ENCODE measurements at regions not wholly inside any gene's neighbourhood (a gene's known extent, or its start where the extent isn't known, plus 50 kb on each side); places are given as distances from the start of the nearest gene placed in this dataset.

DNA sequence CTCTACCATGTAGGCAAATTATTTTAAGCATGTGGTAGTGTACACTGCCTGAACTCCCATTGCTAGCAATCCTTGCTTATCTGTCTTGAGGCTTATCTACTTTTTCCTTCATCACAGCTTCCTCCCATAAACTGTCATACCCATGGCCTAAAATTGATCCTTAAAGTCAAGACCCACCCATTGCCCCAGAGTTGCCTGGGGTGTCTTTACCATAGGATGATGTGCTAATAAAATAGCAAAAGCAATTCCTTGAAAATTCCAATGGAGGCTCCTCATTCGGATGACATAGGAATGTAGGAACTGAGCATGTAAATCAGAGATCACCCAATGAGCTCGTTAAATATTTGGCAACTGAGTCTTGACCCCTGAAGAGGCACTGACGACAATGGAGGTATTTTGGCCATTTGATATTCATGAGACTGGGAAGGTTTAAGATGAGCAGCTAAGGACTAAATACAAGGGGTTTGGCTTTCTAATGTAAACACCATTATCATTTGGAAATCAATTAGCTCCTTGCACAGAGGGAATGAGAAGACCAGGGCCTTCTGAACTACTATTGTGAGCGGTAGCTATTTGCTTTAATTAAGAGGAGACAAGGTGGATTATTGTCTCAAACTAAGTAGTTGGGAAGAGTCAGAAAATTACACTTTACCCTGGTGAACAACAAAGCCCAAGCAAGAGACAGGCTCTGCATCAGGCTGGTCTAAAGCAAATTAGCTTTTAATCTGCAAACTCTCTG lies 234.9 kb downstream of the GATA3 start:
- no peaks in the 10 kb centered on the region for H3K27me3 ChIP-seq (ENCODE audit: control insufficient read depth, insufficient read depth, low read length)
- DNase-seq (ENCODE audit: low read depth, low spot score) = no peak
- H3K27ac ChIP-seq (ENCODE audit: low read length) = no peak overlapping the region
- H3K36me3 ChIP-seq (ENCODE audit: control insufficient read depth, insufficient read depth, low read length) = no peaks in the 10 kb centered on the region
- no peak overlapping the region for H3K4me3 ChIP-seq (ENCODE audit: low read length)
- WGBS (ENCODE audit: insufficient coverage, insufficient read length) = no CpG with 5 or more reads among the region's 4 CpGs
- no peaks in the 10 kb centered on the region; the same call in 1 of the 2 replicates for H3K4me1 ChIP-seq (ENCODE audit: control insufficient read depth, insufficient read depth, low read length)
- no peaks in the 10 kb centered on the region for H3K9me3 ChIP-seq (ENCODE audit: control insufficient read depth, insufficient read depth, low read length)

DNA sequence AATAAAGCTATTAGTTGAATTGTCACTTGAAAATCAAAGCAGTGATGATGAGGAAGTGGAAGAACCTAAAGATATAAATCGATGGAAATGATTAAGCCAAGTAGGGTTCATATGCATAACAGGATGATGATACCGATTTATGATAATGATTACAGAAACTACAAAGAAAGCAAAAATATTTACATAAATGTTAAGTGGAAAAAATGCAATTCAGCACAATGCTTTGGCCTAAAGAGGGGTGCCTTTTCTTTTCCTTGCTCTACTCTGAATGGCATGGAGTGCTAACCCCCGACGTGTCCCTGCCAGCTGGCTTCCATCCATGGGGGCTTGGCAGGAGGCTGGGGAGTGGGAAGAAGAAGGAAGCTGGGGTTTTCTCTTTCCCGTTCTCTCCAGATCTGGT lies 240.3 kb downstream of the GATA3 start:
- DNase-seq (ENCODE audit: low read depth, low spot score) = no peak
- Histone ChIP-seq H3K27ac (ENCODE audit: low read length) (no peak overlapping the region), H3K4me3 (ENCODE audit: low read length) (no peak overlapping the region), H3K27me3 (ENCODE audit: control insufficient read depth, insufficient read depth, low read length) (no peaks in the 10 kb centered on the region), H3K4me1 (ENCODE audit: control insufficient read depth, insufficient read depth, low read length) (no peaks in the 10 kb centered on the region), H3K9me3 (ENCODE audit: control insufficient read depth, insufficient read depth, low read length) (no peaks in the 10 kb centered on the region), H3K36me3 (ENCODE audit: control insufficient read depth, insufficient read depth, low read length) (no peaks in the 10 kb centered on the region)
- no CpG with 5 or more reads among the region's 5 CpGs for WGBS (ENCODE audit: insufficient coverage, insufficient read length)

DNA sequence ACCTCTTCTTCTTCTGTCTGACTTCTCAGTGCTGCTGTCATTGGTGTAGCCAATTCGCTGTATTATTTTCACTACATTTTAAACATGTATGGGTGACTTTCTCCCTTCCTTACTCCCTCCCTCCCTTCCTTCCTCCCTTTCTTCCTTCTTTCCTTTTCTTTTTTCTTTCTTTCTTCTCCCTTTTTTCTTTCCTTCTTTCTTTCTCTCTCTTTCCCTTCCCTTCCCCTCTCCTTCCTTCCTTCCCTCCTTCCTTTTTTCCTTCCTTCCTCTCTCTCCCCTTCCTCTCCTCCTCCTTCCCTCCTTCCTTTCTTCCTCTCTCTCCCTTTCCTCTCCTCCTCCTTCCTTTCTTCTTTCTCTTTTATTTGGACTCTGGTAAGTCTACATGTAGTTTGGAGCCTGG lies 240.8 kb downstream of the GATA3 start:
- Histone ChIP-seq H3K4me1 (ENCODE audit: control insufficient read depth, insufficient read depth, low read length) (no peaks in the 10 kb centered on the region), H3K4me3 (ENCODE audit: low read length) (no peak overlapping the region), H3K27ac (ENCODE audit: low read length) (no peak overlapping the region), H3K9me3 (ENCODE audit: control insufficient read depth, insufficient read depth, low read length) (no peaks in the 10 kb centered on the region), H3K36me3 (ENCODE audit: control insufficient read depth, insufficient read depth, low read length) (no peaks in the 10 kb centered on the region), H3K27me3 (ENCODE audit: control insufficient read depth, insufficient read depth, low read length) (no peaks in the 10 kb centered on the region)
- no peak for DNase-seq (ENCODE audit: low read depth, low spot score)
- WGBS (ENCODE audit: insufficient coverage, insufficient read length) = no CpG with 5 or more reads among the region's 1 CpG

DNA sequence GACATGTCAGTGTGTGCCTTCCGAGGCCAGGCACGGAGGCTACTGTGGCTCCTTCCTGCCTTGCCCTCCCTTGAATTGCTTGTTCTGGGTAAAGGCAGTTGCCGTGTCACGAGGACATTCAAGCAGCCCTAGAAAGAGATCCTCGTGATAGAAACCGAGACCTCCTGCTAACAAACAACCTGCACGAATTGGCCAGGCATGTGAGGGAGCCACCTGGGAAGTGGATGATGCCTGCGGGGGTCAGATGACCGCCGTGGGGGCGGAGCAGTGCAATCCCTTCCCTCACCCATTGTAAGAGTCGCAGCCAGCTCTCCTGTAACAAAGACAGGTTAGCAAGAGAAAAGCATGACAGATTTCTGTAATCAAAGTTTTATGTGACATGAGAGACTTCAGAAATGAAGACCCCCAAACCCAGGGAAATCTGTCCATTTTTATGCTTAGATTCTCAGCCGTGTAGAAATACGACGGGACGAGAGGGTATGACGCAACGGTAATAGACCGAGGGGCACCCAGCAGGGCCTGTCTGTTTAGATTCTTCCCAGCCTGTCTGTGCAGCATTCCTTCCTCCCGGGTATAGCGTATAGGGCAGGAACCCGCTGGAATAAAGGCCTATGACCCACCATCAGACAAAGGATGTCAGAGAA lies 241.7 kb downstream of the GATA3 start:
- no peaks in the 10 kb centered on the region for H3K4me1 ChIP-seq (ENCODE audit: control insufficient read depth, insufficient read depth, low read length)
- no peak for DNase-seq (ENCODE audit: low read depth, low spot score)
- H3K27me3 ChIP-seq (ENCODE audit: control insufficient read depth, insufficient read depth, low read length) = no peaks in the 10 kb centered on the region
- H3K9me3 ChIP-seq (ENCODE audit: control insufficient read depth, insufficient read depth, low read length) = no peaks in the 10 kb centered on the region
- no CpG with 5 or more reads among the region's 22 CpGs for WGBS (ENCODE audit: insufficient coverage, insufficient read length)
- peak overlapping the region; percentile 4; the same call in 1 of the 2 replicates for H3K4me3 ChIP-seq (ENCODE audit: low read length)
- no peak overlapping the region for H3K27ac ChIP-seq (ENCODE audit: low read length)
- no peaks in the 10 kb centered on the region for H3K36me3 ChIP-seq (ENCODE audit: control insufficient read depth, insufficient read depth, low read length)

DNA sequence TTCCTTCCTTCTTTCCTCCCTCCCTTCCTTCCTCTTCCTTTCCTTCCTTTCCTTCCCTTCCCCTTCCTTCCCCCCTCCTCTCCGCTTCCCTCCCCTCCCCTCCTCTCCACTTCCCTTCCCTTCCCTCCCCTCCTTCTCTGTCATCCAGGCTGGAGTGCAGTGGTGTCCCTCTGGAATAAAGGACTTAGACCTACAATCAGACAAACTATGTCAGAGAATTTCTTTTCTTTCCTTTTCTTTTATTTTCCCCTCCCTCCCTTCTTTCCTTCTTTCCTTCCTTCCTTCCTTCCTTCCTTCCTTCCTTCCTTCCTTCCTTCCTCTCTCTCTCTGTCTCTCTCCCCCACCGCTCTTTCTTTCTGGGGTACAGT lies 242.2 kb downstream of the GATA3 start:
- H3K4me1 ChIP-seq (ENCODE audit: control insufficient read depth, insufficient read depth, low read length) = no peaks in the 10 kb centered on the region
- no peaks in the 10 kb centered on the region for H3K36me3 ChIP-seq (ENCODE audit: control insufficient read depth, insufficient read depth, low read length)
- no peaks in the 10 kb centered on the region for H3K27me3 ChIP-seq (ENCODE audit: control insufficient read depth, insufficient read depth, low read length)
- WGBS (ENCODE audit: insufficient coverage, insufficient read length) = no CpG with 5 or more reads among the region's 2 CpGs
- no peak overlapping the region for H3K27ac ChIP-seq (ENCODE audit: low read length)
- DNase-seq (ENCODE audit: low read depth, low spot score) = no peak
- peak overlapping the region; percentile 4; the same call in 1 of the 2 replicates for H3K4me3 ChIP-seq (ENCODE audit: low read length)
- no peaks in the 10 kb centered on the region for H3K9me3 ChIP-seq (ENCODE audit: control insufficient read depth, insufficient read depth, low read length)

DNA sequence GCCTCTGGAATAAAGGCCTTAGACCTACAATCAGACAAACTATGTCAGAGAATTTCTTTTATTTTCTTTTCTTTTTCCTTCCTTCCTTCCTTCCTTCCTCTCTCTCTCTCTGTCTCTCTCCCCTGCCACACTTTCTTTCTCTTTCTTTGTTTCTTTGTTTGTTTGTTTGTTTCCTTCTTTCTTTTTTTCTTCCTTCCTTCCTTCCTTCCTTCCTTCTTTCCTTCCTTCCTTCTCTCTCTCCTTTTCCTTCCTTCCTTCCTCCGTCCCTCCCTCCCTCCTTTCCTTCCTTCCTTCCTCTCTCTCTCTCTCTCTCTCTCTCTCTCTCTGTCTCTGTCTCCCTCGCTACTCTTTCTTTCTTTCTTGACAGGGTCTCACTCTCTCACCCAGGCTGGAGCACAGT lies 242.6 kb downstream of the GATA3 start:
- WGBS (ENCODE audit: insufficient coverage, insufficient read length) = no CpG with 5 or more reads among the region's 2 CpGs
- no peaks in the 10 kb centered on the region for H3K27me3 ChIP-seq (ENCODE audit: control insufficient read depth, insufficient read depth, low read length)
- no peaks in the 10 kb centered on the region for H3K36me3 ChIP-seq (ENCODE audit: control insufficient read depth, insufficient read depth, low read length)
- DNase-seq (ENCODE audit: low read depth, low spot score) = no peak
- no peaks in the 10 kb centered on the region for H3K4me1 ChIP-seq (ENCODE audit: control insufficient read depth, insufficient read depth, low read length)
- no peak overlapping the region for H3K27ac ChIP-seq (ENCODE audit: low read length)
- H3K4me3 ChIP-seq (ENCODE audit: low read length) = no peak overlapping the region
- H3K9me3 ChIP-seq (ENCODE audit: control insufficient read depth, insufficient read depth, low read length) = no peaks in the 10 kb centered on the region

DNA sequence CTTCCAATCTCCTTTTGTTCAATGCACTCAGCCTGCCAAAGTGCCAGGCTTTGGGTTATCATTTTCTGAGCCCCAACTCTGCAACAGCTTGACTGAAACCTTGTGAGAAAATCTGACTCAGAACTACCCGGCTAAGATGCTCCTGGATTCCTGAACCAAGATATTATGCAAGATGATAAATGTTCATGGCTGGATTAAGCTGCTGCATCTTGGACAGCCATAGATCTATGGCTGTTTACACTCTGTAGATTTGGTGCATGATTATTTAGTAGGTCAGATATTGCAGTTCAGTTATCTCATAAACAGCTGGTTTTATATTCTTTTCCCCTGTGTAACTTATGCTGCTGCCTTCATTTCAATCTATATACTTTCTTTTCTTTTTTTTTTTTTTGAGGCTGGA lies 243.5 kb downstream of the GATA3 start:
- H3K27me3 ChIP-seq (ENCODE audit: control insufficient read depth, insufficient read depth, low read length) = no peaks in the 10 kb centered on the region
- DNase-seq (ENCODE audit: low read depth, low spot score) = no peak
- no peak overlapping the region for H3K4me3 ChIP-seq (ENCODE audit: low read length)
- no peak overlapping the region for H3K27ac ChIP-seq (ENCODE audit: low read length)
- no peaks in the 10 kb centered on the region for H3K9me3 ChIP-seq (ENCODE audit: control insufficient read depth, insufficient read depth, low read length)
- H3K36me3 ChIP-seq (ENCODE audit: control insufficient read depth, insufficient read depth, low read length) = no peaks in the 10 kb centered on the region
- WGBS (ENCODE audit: insufficient coverage, insufficient read length) = no CpG with 5 or more reads among the region's 1 CpG
- H3K4me1 ChIP-seq (ENCODE audit: control insufficient read depth, insufficient read depth, low read length) = no peaks in the 10 kb centered on the region

DNA sequence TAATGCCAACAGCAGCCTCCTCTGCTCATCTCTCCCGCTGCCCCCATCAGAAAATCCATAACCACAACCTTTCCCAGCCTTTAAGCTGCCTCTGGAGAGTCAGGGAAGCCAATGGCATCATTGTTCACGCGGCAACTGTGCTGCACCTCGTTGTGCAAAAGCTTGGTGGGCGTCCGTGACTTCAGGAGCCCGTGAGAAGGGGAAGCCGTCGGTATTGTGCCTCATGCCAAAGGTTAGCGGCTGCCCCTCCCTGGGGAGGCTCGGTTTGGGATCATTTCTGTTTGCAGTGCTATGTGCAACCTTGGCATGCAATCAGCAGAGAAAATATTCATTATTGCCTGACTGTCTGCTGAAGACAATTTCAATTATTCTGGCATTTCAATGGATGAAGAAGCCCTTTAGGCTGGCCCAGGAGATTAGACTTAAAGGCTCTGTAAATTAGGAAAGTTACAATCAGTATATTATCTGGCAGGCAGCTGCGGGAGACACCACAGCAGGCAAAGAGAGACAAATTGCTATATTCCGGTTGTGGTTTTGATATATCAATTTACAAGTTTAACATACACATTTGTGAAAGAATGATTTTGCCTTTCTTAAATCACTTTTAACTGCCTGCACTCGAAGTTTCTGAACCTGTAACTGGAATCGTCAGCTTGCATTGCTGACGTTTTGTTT lies 244.5 kb downstream of the GATA3 start:
- no peak overlapping the region for H3K4me3 ChIP-seq (ENCODE audit: low read length)
- no peak overlapping the region for H3K27ac ChIP-seq (ENCODE audit: low read length)
- H3K36me3 ChIP-seq (ENCODE audit: control insufficient read depth, insufficient read depth, low read length) = no peaks in the 10 kb centered on the region
- H3K27me3 ChIP-seq (ENCODE audit: control insufficient read depth, insufficient read depth, low read length) = no peaks in the 10 kb centered on the region
- H3K4me1 ChIP-seq (ENCODE audit: control insufficient read depth, insufficient read depth, low read length) = no peaks in the 10 kb centered on the region
- WGBS (ENCODE audit: insufficient coverage, insufficient read length) = no CpG with 5 or more reads among the region's 16 CpGs
- no peak for DNase-seq (ENCODE audit: low read depth, low spot score)
- no peaks in the 10 kb centered on the region for H3K9me3 ChIP-seq (ENCODE audit: control insufficient read depth, insufficient read depth, low read length)

DNA sequence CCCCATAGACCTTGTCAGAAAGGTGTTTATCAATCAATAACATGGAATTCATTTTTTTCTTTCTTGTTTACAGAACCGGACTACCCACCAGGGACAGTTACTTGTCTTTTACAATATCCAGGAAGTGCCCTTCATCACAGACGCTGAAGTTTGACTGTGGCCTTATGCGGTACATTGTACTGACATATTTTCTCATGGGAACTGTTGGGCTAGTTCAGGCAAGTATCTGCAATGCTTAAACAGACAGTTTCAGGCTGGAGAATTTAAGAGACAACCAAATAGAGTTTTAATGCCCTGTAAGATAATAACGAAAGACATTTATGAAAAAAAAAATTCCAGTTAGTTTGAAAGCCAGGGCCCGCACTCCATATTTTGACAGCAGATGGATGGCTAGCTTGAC lies 246.4 kb downstream of the GATA3 start:
- no peaks in the 10 kb centered on the region for H3K9me3 ChIP-seq (ENCODE audit: control insufficient read depth, insufficient read depth, low read length)
- H3K4me1 ChIP-seq (ENCODE audit: control insufficient read depth, insufficient read depth, low read length) = no peaks in the 10 kb centered on the region
- no peak for DNase-seq (ENCODE audit: low read depth, low spot score)
- no CpG with 5 or more reads among the region's 5 CpGs for WGBS (ENCODE audit: insufficient coverage, insufficient read length)
- no peaks in the 10 kb centered on the region for H3K27me3 ChIP-seq (ENCODE audit: control insufficient read depth, insufficient read depth, low read length)
- H3K4me3 ChIP-seq (ENCODE audit: low read length) = no peak overlapping the region
- no peak overlapping the region for H3K27ac ChIP-seq (ENCODE audit: low read length)
- H3K36me3 ChIP-seq (ENCODE audit: control insufficient read depth, insufficient read depth, low read length) = no peaks in the 10 kb centered on the region

DNA sequence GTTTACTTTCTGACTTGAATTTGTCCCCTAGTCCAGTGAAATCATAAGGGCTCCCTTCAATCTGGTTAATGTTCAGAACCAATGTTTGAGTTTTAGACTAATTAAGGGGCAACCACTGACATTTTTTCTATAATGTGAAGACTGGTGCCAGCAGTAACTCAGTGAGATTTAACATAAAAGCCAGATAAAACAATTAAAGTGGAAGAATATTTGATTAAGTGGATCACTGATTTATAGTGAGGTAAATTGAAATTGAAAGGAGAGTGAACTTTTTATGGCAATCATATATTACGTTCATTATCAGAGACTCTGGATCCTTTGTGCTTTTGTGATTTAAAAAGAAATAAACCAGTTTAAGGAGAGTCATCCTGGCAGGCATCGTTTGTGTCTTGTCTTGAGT lies 246.8 kb downstream of the GATA3 start:
- 100% methylated on average over 1 of the region's 2 CpGs for WGBS (ENCODE audit: insufficient coverage, insufficient read length)
- no peak for DNase-seq (ENCODE audit: low read depth, low spot score)
- Histone ChIP-seq H3K4me3 (ENCODE audit: low read length) (no peak overlapping the region), H3K9me3 (ENCODE audit: control insufficient read depth, insufficient read depth, low read length) (no peaks in the 10 kb centered on the region), H3K36me3 (ENCODE audit: control insufficient read depth, insufficient read depth, low read length) (no peaks in the 10 kb centered on the region), H3K4me1 (ENCODE audit: control insufficient read depth, insufficient read depth, low read length) (peaks cover 1% of the 10 kb centered on the region; the same call in 1 of the 2 replicates), H3K27ac (ENCODE audit: low read length) (no peak overlapping the region), H3K27me3 (ENCODE audit: control insufficient read depth, insufficient read depth, low read length) (no peaks in the 10 kb centered on the region)

All from iPS DF 6.9 (cell line).